ENCODE measurements at regions not wholly inside any gene's neighbourhood (a gene's known extent, or its start where the extent isn't known, plus 50 kb on each side); places are given as distances from the start of the nearest gene placed in this dataset.
"Not testable (repeated sequence)": the region's sequence is repeated elsewhere in the genome, so short reads cannot be mapped to it uniquely, and the experiment has no call there.

DNA sequence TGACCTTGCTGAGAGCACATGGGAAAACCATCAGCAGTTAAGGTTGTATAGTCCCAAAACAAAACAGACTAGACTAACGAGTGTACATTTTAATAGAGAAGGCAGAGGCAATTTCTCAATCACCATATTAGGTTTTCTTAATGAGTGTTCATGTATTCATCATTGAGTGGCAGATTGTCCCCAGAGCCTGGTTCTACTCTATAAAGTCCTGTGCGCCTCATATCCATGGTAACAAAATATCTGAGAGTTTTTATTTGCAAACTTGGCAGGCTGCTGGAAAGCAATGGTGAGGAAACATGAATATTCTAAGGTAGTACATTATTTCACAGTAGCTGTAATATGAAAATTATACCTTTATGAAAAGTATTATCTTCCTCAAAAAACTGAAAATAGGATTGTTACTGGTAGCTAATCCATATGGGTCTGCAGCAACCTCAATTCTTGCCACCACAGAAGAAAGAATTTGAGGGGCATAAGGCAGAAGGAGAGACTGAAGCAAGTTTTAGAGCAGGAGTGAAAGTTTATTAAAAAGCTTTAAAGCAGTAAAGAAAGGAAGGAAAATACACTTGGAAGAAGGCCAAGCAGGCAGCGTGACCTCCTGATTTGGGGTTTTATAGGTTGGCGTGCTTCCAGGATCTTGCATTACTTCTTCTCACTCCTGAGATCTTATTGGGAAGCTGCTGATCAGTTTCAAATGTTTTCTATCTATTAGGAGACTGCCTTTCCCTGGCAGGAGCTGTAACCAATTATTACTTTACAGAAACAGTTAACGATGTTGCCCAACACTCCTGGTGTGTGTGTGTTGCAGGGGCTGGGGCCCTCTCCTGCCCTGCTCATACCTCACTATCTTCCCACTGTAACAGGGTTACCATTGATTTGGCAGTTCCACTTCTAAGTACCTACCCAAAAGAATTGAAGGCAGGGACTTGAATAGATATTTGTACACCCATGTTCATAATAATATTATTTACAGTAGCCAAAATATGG lies 154.0 kb upstream of the NUDT4 start:
- DNase-seq, result peak; percentile 30

DNA sequence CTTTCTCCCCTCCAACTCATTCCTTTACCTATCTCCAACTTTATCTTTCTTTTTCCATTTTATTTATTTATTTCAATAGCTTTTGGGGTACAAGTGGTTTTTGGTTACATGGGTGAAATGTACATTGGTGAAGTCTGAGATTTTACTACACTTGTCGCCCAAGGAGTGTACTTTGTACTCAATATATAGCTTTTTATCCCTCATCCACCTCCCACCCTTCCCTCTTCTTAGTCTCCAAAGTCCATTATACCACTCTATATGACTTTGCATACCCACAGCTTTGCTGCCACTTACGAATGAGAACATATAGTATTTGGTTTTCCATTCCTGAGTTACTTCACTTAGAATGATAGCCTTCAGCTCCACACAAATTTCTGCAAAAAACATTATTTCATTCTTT lies 152.6 kb upstream of the NUDT4 start:
- DNase-seq, result no peak

DNA sequence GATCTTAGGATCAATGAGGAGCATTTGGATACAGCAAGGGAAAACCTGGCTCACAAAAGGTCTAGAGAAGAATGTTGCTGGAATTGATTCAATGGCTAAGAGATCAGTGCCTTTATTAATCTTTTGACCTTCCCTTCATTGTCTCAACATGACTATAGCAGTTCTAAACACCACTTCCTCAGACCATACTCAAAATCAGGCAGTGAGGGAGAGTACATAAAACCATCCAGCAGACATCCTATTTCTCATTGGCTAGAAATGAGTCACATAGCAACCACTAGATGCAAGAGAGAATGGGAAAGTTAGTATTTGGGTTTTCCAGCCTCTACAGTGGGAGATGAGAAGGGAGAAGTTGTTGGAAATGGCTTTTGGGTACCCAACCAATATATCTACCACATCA lies 151.4 kb upstream of the NUDT4 start:
- DNase-seq, result no peak

DNA sequence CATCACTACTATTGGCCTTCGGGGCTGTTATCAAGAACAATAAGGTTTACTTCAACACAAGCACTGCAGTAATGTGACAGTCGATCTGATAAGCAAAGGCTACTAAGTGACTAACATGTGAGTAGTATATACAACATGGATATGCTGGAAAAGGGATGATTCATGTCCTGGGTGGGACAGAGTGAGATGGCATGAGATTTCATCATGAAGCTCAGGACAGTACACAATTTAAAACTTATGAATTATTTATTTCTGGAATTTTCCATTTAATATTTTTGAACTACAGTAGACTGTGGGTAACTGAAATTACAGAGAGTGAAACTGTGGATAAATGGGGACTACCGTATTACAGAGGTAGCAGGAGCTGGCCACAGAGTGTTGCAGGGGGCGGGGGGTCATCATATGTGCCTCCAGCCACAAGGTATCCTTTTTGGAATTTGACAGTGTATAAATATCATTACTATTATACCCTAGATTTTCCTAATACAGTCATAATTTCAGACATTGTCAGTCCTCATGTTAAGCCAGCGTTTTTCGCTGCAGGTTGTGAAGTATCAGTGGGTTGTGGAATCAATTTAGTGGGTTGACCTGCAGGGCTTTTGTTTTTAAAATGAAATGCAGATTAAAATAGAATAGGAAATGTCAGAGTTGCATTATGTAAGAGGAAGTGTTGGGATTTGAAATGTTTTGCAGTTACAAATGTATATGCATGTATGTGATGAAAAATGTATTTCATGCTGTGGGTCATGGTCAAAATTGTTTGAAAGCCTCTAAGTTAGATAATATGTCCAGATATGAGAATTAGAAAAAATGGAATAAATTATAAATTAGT lies 148.0 kb upstream of the NUDT4 start:
- no peak for DNase-seq

DNA sequence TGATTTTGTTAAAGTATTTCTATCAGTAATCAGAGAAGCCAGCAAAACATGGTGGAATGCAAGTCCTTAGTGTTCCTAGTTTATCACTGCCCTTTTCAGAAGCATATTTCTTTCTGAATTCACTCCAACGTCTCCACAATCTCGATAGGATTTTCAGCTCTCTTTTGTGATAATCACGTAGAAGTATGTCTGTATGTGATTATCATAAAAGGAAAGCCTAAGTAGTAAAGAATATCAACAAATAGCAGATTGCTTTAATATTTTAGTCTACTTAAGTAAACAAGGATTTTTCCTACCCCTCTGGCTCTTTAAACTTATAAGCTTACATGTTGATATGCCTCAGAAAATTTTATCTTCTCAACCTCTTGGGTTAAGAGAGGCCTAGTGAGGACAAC lies 147.4 kb upstream of the NUDT4 start:
- DNase-seq, result no peak

DNA sequence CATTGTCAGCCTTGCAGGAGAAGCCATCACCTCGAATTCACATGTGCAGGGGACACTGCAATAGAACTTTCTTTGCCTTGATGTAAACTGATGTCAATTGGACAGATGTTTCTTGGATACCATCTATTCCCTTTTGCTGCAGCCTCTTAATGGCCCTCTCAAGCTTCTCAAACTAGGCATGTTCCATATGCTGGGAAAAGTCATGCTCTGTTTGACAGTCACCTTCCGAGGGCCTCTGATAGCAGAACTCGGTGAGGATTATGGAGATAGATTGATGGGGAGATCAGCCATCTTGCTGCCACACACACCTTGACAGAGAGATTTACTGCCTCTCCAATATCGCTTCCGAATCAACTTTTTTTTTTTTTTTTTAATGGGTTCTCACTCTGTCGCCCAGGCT lies 145.8 kb upstream of the NUDT4 start:
- DNase-seq, result no peak

DNA sequence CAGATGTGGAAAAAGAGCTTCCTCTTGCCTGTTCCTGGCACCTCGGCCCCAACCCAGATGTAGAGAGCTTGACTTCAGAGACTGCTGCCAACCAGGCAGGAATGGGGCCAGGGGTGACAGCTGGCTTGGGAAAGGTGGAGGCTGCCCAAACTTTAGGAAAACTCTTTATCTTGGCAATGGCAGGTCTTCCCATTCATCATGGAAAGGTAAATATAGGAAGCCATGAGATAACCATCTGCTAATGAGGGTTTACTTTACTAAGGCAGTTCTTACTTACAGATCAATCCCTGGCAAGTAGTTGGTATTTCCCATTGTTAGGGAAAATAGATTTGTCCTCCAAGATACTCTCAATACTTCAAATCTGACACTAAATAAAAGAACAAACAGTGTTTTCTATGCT lies 143.1 kb upstream of the NUDT4 start:
- DNase-seq, result peak; percentile 51

DNA sequence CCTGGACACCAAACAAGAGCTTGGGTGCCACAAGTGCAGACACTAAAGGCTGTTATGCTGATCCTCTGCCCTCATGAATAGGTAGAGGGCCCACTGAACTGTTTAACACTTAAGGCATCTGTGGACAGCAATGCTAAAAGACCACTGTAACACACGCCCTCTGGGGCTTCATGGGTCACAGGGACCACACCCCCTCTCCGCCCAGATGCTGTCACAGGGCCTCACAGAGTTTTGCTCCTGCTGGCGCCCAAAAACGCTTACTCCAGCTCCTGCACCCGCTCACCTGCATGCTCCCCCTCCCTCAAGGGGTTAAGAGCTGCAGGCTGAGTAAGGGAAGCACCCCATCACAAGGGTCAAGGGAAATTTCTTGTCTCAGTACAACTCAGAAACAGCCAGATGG lies 141.8 kb upstream of the NUDT4 start:
- DNase-seq, result no peak

DNA sequence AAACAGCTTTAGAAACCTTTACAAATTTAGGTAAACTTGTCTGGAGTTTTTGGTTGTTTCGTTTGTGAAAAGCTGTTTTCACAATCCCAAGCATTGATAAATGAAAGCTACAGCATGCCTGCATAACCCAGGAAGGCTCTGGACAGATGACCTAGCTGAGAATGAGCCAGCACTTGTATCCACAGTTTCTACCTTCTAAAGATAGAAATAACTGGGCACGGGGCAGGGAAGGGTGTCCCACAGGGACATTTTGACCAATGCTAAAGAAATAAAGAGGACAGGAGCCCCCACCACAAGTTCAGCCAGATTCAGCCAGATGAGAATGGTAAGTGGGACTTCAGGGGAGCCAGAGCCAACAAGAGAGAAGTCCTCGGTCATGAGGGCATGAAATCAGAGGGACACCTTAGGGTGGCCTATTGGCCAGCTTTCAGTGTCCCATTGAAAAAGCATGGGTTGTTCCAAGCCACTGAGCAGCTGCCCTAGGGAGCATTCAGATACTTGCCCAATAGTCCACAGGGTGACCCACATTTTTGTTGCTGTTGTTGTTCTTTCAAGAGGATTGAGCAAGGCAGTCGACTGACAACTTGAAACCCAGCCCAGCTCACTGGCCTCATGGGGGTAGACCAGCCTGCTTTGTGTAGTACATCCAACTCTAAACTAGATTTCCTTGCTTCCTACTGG lies 140.3 kb upstream of the NUDT4 start:
- no peak for DNase-seq

DNA sequence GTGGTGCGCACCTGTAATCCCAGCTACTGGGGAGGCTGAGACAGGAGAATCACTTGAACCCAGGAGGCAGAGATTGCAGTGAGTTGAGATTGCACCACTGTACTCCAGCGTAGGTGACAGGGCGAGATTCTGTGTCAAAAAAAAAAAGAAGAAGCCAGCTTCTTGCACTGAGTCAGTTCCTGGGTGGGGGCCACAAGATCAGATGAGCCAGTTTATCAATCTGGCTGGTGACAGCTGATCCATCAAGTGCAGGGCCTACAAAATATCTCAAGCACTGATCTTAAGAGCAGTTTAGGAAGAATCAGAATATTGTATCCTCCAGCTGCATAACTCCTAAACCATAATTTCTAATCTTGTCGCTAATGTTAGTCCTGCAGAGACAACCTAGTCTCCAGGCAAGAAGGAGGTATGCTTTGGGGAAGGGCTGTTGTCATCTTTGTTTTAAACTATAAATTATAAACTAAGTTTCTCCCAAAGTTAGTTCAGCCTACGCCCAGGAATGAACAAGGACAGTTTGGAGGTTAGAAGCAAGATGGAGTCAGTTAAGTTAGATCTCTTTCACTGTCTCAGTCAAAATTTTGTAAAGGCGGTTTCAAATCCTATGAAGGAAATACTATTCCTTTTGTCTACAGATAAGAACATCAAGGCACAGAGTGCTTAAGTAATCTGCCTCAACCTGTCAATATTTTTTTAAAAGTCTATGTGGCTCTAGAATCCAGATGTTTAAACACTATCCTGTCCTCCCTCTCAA lies 139.0 kb upstream of the NUDT4 start:
- not testable (repeated sequence) for DNase-seq

DNA sequence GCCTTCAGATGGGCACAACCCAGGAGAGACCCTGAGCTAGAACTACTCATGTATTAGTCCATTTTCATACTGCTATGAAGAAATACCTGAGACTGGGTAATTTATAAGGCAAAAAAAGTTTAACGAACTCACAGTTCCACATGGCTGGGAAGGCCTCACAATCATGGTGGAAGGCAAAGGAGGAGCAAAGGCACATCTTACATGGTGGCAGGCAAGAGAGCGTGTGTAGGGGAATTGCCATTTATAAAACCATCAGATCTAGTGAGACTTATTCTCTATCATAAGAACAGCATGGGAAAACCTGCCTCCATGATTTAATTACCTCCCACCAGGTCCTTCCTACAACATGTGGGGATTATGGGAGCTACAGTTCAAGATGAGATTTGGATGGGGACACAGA lies 137.9 kb upstream of the NUDT4 start:
- not testable (repeated sequence) for DNase-seq

DNA sequence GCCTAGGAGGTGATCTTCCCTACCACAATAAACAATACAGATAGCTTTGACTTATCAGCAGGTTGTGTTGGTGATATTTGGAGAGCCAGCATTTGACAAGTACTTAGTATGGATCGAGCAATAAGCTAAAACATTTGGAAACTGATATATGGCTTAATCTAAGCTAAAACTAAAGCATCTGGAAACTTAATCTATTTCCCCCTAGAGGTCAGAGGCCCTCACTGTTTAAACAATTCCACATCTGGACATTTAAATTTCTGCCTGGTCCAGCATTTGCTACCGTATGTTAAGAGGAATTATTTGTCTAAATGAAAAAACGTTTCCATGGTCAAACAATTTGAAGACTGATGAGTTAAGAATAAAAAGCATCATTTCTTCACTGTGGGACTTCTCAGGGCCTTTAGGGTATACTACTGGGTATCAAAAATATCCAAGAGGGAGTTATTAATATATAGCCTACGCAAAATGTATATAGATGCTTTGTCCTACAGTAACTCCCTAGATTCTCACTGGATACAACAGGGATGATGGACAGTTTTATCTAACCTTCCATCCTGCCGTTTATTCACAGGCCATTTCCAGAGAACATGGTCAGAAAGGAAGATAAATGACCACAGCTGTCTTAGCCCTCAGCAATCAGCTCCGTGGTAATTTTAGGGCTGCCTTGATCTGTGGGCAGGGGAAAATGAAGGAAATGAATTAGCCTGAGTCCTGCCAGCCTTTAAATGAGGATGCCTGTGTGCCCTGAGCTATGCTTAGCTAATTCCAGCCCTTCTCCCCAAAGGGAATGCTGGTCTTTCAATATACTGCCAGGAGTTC lies 135.4 kb upstream of the NUDT4 start:
- no peak for DNase-seq

DNA sequence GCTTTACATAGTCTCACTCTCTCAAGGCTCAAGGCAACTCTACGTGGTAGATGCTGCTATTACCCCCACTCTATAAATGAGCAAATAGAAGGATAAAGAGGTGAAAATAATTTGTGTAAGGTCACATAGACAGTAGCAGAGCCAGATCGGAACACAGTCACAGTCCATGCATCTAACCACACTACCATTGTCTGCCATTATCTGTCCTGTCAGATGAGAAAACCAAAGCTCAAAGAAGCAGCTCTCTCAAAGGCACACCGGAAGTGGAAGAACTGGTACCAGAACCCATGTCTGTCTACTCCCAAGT lies 134.4 kb upstream of the NUDT4 start:
- no peak for DNase-seq

DNA sequence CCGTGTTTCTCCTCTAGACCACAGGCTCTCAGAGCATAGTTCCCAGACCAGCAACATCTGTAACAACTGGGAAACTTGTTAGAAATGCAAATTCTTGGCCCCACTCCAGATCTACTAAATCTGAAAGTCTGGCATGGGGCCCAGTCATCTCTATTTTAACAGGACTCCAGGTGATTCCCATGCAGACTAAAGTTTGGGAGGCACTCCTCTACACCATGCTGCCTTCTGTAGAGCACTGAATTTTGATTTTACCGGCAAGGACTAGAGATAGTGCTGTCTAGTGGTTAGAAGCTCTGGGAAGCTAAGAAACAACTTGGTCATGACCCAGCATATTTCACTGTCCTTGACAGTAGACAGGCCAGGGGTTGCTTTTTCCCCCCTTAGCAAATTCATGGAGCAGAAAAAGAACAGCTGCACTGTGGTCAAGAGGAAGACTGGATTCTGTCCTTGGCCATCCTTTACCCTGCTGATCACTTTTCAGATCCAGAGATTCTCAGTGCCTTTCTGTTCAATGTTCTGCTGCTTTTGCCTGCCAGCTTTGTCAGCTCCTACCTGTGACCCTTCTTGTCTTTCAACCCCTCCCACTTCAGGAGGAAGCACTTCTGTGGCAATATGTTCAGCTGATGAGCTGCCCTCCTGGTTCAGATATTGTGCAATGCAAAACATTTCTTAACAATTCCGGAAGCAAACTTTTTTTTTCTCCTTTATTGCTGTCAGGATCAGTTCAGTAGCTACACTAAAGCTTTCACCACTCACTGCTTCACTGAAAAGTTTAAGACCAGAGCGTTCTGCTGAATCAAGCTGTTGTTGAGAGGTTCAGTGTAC lies 133.8 kb upstream of the NUDT4 start:
- DNase-seq, result no peak

DNA sequence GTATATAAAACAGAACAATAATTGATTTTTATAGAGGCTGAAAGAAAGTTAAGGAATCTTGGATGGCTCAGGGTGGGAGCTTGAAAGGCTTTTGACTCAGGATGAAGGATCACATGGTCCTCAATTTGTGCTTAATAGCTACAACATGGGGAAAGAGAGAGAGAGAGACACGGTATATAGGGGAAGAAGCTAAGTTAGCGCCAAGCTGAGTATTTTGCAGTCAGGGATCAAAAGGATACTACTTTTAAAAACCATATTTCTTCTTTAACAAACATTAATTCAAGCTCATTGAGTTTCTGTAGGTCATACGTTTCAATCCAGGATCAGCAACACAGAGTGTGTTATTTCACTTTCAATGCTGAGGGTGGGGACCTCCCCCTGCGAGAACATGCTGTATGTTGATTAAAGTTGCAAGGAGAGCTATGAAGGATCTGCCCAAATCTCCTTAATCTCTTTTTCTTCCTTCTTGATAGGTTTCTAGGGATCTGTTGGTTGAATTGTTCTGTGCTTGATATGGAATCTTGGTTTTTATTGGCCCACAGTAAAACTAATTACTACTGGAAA lies 133.1 kb upstream of the NUDT4 start:
- no peak for DNase-seq

DNA sequence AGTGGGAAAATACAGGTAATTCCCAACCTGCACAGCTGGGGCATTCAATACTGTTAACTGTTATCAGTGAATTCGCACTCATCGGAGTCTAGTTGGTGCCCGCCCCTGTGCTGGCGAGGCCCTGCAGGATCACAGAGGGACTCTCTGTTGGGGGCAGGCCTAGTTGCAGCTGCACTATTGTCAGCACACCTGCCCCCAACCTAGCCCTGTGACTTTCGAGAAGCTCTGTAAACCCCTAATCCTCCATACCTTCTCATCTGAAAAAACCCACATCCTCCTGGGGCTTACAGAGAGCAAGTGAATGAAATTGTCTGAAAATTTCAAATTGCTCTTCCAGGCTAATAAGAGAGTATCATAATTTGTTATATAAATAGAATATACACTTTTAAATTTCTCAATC lies 132.2 kb upstream of the NUDT4 start:
- DNase-seq, result no peak

DNA sequence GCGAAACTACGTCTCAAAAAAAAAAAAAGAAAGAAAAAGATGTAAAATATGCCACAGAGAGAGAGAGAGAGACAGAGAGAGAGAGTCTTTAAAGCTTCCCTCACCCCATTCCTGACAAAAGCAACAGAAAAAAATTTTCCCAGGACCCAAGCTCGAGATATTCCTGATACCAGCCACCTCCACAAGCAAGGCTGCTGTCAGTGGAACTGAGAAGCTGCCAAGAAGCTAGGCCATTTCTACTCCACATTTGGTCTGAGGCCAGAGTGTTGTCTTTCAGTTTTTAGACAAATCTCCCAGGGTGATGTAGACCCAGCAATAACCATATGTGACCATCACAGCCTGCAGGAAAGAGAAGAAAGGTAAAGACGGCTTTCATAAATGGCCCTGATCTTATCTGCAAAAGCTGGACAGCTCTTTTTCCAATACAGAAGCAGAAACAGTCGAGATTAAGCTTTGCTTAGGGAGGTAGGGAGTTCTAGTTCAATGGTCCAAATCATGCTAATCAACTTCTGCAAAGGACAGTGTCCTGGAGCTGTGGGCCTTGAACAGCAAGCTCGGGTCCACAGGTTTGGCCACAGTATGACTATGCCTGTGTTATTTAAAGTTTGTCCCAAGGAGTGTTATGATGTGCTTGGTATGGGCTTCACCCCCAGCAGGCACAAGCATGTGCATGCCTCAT lies 130.3 kb upstream of the NUDT4 start:
- no peak for DNase-seq

DNA sequence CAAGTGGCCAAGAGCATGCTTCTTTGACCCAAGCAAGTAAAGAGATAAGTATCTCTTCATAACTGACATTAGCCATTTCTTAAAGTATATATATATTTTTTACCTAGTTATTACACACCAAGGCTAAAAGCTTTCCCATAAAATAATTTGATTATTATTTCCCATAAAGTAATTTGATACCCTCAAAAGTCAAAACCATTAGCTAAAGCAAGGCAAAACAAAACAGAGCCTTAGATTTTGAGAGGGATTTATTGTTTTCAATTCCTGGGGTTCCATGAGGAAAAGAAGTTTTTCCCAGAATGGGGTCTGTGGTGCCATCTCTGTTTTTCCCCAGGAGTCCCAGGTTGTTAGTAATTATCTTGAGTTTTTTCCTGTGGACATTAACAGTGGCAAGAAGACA lies 125.5 kb upstream of the NUDT4 start:
- DNase-seq, result no peak

DNA sequence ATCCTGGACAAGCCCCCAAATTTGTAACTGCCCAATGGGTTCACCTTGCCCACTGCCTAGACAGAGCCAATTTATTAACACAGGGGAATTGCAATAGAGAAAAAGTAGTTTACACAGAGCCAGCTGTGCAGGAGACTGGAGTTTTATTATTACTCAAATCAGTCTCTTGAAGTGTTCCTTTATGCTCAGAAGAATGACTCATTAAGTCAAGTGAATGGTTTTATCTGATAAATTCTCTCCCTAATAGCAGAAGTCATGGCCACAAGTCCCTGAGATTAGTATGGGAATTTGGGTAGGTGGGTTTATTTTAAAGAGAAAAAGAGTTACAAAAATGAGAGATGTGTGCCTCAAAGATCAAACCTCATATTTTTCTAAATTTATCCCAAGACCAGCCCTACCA lies 122.8 kb upstream of the NUDT4 start:
- DNase-seq, result no peak
